ENCODE measurements at regions not wholly inside any gene's neighbourhood (a gene's known extent, or its start where the extent isn't known, plus 50 kb on each side); places are given as distances from the start of the nearest gene placed in this dataset.

GRCh38 chr3:104388619-104389018, 978.1 kb upstream of the ALCAM start:
- DNase-seq (ENCODE audit: extremely low spot score), result no peak
- TF ChIP-seq TARDBP (IDR thresholded peaks at IDR 0.05), result no peak
- TF ChIP-seq HDGF (IDR thresholded peaks at IDR 0.05; ENCODE audit: borderline replicate concordance), result no peak
- no peak for TF ChIP-seq CTBP1 (IDR thresholded peaks at IDR 0.05; ENCODE audit: borderline replicate concordance)
- no peak for TF ChIP-seq FOXA1 (IDR thresholded peaks at IDR 0.05)
- no peak for TF ChIP-seq FOXM1 (IDR thresholded peaks at IDR 0.05; ENCODE audit: borderline replicate concordance)
- no peak for TF ChIP-seq FOXK2 (IDR thresholded peaks at IDR 0.05)
- no peak for TF ChIP-seq NFRKB (IDR thresholded peaks at IDR 0.05)
- TF ChIP-seq L3MBTL2 (conservative IDR thresholded peaks at IDR 0.05), result no peak
- no peak for TF ChIP-seq SUZ12 (IDR thresholded peaks at IDR 0.05)
- no peak for TF ChIP-seq SP1 (IDR thresholded peaks at IDR 0.05)
- no peak for TF ChIP-seq PKNOX1 (IDR thresholded peaks at IDR 0.05)
- TF ChIP-seq LEF1 (IDR thresholded peaks at IDR 0.05; ENCODE audit: borderline replicate concordance), result no peak
- no peak for TF ChIP-seq ZNF384 (IDR thresholded peaks at IDR 0.05)
- ChIA-PET POLR2A (no interaction called here), CTCF (no interaction called here)

GRCh38 chr3:104392327-104392726, 974.4 kb upstream of the ALCAM start:
- no peak for TF ChIP-seq HDGF (IDR thresholded peaks at IDR 0.05; ENCODE audit: borderline replicate concordance)
- TF ChIP-seq PKNOX1 (IDR thresholded peaks at IDR 0.05), result peak; percentile 39; the same call in 1 of the 2 replicates
- no peak for TF ChIP-seq NFRKB (IDR thresholded peaks at IDR 0.05)
- TF ChIP-seq ZNF384 (IDR thresholded peaks at IDR 0.05), result no peak
- TF ChIP-seq FOXA1 (IDR thresholded peaks at IDR 0.05), result no peak
- no peak for DNase-seq (ENCODE audit: extremely low spot score)
- POLR2A ChIA-PET, result no interaction called here
- CTCF ChIA-PET, result no interaction called here

GRCh38 chr3:104396974-104397669, 969.6 kb upstream of the ALCAM start:
- TF ChIP-seq HDGF (IDR thresholded peaks at IDR 0.05; ENCODE audit: borderline replicate concordance) (no peak), SUZ12 (IDR thresholded peaks at IDR 0.05) (no peak), FOXA1 (IDR thresholded peaks at IDR 0.05) (no peak), FOXK2 (IDR thresholded peaks at IDR 0.05) (no peak), ARNT (IDR thresholded peaks at IDR 0.05) (no peak), LEF1 (IDR thresholded peaks at IDR 0.05; ENCODE audit: borderline replicate concordance) (no peak), L3MBTL2 (conservative IDR thresholded peaks at IDR 0.05) (no peak), BHLHE40 (IDR thresholded peaks at IDR 0.05; ENCODE audit: borderline replicate concordance) (no peak), PKNOX1 (IDR thresholded peaks at IDR 0.05) (no peak), FOXM1 (IDR thresholded peaks at IDR 0.05; ENCODE audit: borderline replicate concordance) (no peak), CTBP1 (IDR thresholded peaks at IDR 0.05; ENCODE audit: borderline replicate concordance) (no peak), ZNF384 (IDR thresholded peaks at IDR 0.05) (no peak)
- DNase-seq (ENCODE audit: extremely low spot score), result no peak
- POLR2A ChIA-PET, result no interaction called here
- CTCF ChIA-PET, result no interaction called here

GRCh38 chr3:104397713-104398112, 969.0 kb upstream of the ALCAM start:
- TF ChIP-seq TARDBP (IDR thresholded peaks at IDR 0.05) (no peak), FOXA1 (IDR thresholded peaks at IDR 0.05) (no peak), SP1 (IDR thresholded peaks at IDR 0.05) (no peak), SUZ12 (IDR thresholded peaks at IDR 0.05) (no peak)
- ChIA-PET CTCF (no interaction called here), POLR2A (no interaction called here)
- DNase-seq (ENCODE audit: extremely low spot score), result no peak

- ChIA-PET CTCF (no interaction called here), POLR2A (no interaction called here)
- no peak for DNase-seq (ENCODE audit: extremely low spot score)
- no peak for TF ChIP-seq FOXM1 (IDR thresholded peaks at IDR 0.05; ENCODE audit: borderline replicate concordance)
- TF ChIP-seq SUZ12 (IDR thresholded peaks at IDR 0.05), result no peak
- no peak for TF ChIP-seq NFRKB (IDR thresholded peaks at IDR 0.05)
- no peak for TF ChIP-seq CTBP1 (IDR thresholded peaks at IDR 0.05; ENCODE audit: borderline replicate concordance)
- no peak for TF ChIP-seq ELF4 (IDR thresholded peaks at IDR 0.05)
- TF ChIP-seq FOXA1 (IDR thresholded peaks at IDR 0.05), result no peak
- TF ChIP-seq L3MBTL2 (conservative IDR thresholded peaks at IDR 0.05), result no peak
- no peak for TF ChIP-seq SP1 (IDR thresholded peaks at IDR 0.05)
- no peak for TF ChIP-seq ARNT (IDR thresholded peaks at IDR 0.05)
- TF ChIP-seq TARDBP (IDR thresholded peaks at IDR 0.05), result no peak
- TF ChIP-seq PKNOX1 (IDR thresholded peaks at IDR 0.05), result no peak
- no peak for TF ChIP-seq ZNF384 (IDR thresholded peaks at IDR 0.05)
- no peak for TF ChIP-seq LEF1 (IDR thresholded peaks at IDR 0.05; ENCODE audit: borderline replicate concordance)
- TF ChIP-seq FOXK2 (IDR thresholded peaks at IDR 0.05), result no peak
- no peak for TF ChIP-seq HDGF (IDR thresholded peaks at IDR 0.05; ENCODE audit: borderline replicate concordance)
- no peak for TF ChIP-seq BHLHE40 (IDR thresholded peaks at IDR 0.05; ENCODE audit: borderline replicate concordance)
Observed at GRCh38 chr3:104402902-104403301, 963.8 kb upstream of the ALCAM start.

GRCh38 chr3:104411757-104412156, 955.0 kb upstream of the ALCAM start:
- ChIA-PET POLR2A (no interaction called here), CTCF (no interaction called here)
- TF ChIP-seq PKNOX1 (IDR thresholded peaks at IDR 0.05) (no peak), LEF1 (IDR thresholded peaks at IDR 0.05; ENCODE audit: borderline replicate concordance) (no peak), FOXK2 (IDR thresholded peaks at IDR 0.05) (no peak), ARNT (IDR thresholded peaks at IDR 0.05) (no peak), HDGF (IDR thresholded peaks at IDR 0.05; ENCODE audit: borderline replicate concordance) (no peak), ELF4 (IDR thresholded peaks at IDR 0.05) (no peak), SP1 (IDR thresholded peaks at IDR 0.05) (no peak), TARDBP (IDR thresholded peaks at IDR 0.05) (no peak)
- no peak for DNase-seq (ENCODE audit: extremely low spot score)

Data from HEK293T (cell line).